BLaER1 treated with 17β-estradiol and CSF1 and Interleukin-3, amounts not matched to agents 10 nM and 100 nM (cell line): ENCODE measurements at regions not wholly inside any gene's neighbourhood (a gene's known extent, or its start where the extent isn't known, plus 50 kb on each side); places are given as distances from the start of the nearest gene placed in this dataset.

Experiments used
- H3K27ac ChIP-seq, 11 experiments: shearing (Covaris generic); formaldehyde crosslinking; 2 replicates each; pipeline ENCODE4 v1.8.1; 2022
- H3K27me3 ChIP-seq, 11 experiments: shearing (Covaris generic); formaldehyde crosslinking; 2 replicates each; pipeline ENCODE4 v1.8.1; 2022
- H3K36me3 ChIP-seq, 11 experiments: shearing (Covaris generic); formaldehyde crosslinking; 2 replicates each; pipeline ENCODE4 v1.8.1; 2022
- H3K4me1 ChIP-seq, 10 experiments: shearing (Covaris generic); formaldehyde crosslinking; 2 replicates each; pipeline ENCODE4 v1.8.1; 2022
- H3K4me2 ChIP-seq, 11 experiments: shearing (Covaris generic); formaldehyde crosslinking; 2 replicates each; pipeline ENCODE4 v1.8.1; 2022
- H3K4me3 ChIP-seq, 10 experiments: shearing (Covaris generic); formaldehyde crosslinking; 2 replicates each; pipeline ENCODE4 v1.8.1; 2022
- H3K9ac ChIP-seq, 11 experiments: shearing (Covaris generic); formaldehyde crosslinking; 2 replicates each; pipeline ENCODE4 v1.8.1; 2022
- H3K9me3 ChIP-seq, 11 experiments: shearing (Covaris generic); formaldehyde crosslinking; replicated peaks in 1 of 11; 2 replicates each; pipeline ENCODE4 v1.8.1; 2022
- H4K20me1 ChIP-seq, 11 experiments: shearing (Covaris generic); formaldehyde crosslinking; 2 replicates each; pipeline ENCODE4 v1.8.1; 2022
- Cebpa-rat ChIP-seq, 11 experiments: shearing (Covaris generic); IDR thresholded peaks; 2 replicates each; pipeline ENCODE4 v1.8.1; 2022

DNA sequence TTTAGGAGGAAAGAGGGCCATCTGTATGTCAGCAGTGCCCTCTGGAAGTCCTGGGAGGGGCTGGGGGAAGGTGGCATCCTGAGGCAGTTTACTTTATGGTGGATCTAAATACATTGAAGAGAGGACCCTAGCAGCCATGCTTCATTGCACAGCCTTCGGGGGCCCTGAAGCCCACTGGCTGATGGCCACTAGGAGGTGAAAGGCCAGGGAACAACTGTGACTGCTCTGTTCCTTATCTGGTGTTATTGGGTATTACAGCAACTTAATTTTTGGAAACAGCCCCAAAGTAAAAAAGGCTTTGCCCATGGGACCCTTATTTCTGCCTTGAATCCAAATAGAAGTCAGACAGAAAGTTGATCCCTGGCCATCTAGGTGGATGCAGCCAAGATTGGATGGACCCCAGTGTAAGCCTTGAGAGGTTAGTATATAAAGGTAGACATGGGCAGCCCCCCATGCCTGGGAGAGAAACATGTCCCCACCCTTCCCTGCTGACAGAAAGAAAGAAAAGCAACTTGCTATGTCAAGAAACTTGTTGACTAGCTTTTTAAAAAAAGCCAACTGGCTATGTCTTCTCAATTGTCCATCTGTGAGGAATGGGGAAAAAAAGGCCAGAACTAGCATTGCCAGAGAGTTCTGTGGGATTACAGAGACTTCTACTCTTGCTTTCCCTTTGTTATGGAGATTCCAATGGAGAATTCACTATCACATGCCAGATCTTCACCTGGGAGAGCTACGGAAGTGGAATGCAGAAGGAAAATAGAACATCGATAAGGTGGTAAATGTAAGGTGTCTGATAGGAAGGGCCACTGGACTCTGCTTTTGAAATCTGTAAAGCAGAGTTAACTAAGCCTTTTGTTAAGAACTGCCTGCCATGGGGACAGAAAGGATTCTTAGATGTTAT is 58.6 kb upstream of the OSR1 start:
- Histone ChIP-seq H4K20me1 (no peaks in the 10 kb centered on the region), H3K36me3 (no peaks in the 10 kb centered on the region), H3K4me2 (no peak overlapping the region), H3K9me3 (peaks cover 0 to 8% (median 0%) of the 10 kb centered on the region in 11 experiments; a peak in 3 of 22 replicates), H3K9ac (no peak overlapping the region), H3K27ac (no peak overlapping the region), H3K27me3 (no peaks in the 10 kb centered on the region), H3K4me1 (no peaks in the 10 kb centered on the region), H3K4me3 (no peak overlapping the region)
- no peak for TF ChIP-seq Cebpa-rat (IDR thresholded peaks at IDR 0.05)

DNA sequence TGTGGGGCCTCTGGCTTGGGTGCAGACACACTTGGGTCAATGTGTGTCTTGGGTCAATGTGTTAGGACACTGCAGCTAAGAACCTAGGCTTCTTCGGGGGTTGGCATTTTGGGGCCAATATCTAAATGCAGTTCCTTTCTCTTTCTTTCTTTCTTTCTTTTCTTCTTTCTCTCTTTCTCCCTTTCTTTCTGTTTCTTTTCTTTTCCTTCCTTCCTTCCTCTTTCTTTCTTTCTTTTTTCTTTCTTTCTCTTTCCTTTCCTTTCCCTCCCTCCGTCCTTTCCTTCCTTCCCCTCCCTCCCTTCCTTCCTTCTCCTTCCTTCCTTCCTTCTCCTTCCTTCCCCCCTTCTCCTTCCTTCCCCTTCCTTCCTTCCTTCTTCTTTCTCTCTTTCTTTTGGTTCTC is 57.7 kb upstream of the OSR1 start:
- Histone ChIP-seq H3K4me1 (no peaks in the 10 kb centered on the region), H3K9ac (no peak overlapping the region), H3K9me3 (peaks cover 0 to 11% (median 0%) of the 10 kb centered on the region in 11 experiments; a peak in 3 of 22 replicates), H3K27me3 (no peaks in the 10 kb centered on the region), H3K36me3 (no peaks in the 10 kb centered on the region), H3K4me3 (no peak overlapping the region), H3K27ac (no peak overlapping the region), H3K4me2 (no peak overlapping the region), H4K20me1 (no peaks in the 10 kb centered on the region)
- TF ChIP-seq Cebpa-rat (IDR thresholded peaks at IDR 0.05): no peak

DNA sequence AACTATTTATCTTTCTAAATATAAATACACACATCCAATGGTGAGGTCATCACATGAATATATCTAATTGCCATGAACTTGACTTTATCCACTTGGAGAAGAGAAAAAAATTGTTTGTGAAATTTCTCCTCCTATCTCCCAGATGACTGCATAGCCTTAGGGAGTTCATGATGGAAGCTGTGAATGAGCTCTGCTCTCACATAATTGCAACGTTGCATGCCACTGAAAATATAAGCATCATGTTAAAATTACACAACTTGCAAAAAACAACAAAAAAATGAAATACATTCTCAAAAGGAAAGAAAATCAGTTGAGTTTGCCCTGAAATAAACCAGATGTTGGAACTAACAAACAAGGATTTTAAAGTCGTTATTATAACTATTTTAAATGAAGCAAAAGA is 50.6 kb upstream of the OSR1 start:
- H3K27me3 ChIP-seq: no peaks in the 10 kb centered on the region
- no peak for TF ChIP-seq Cebpa-rat (IDR thresholded peaks at IDR 0.05)
- no peak overlapping the region for H3K4me2 ChIP-seq
- H3K4me1 ChIP-seq: no peaks in the 10 kb centered on the region
- peaks cover 0 to 11% (median 0%) of the 10 kb centered on the region in 11 experiments; a peak in 3 of 22 replicates for H3K9me3 ChIP-seq
- H4K20me1 ChIP-seq: no peaks in the 10 kb centered on the region
- no peak overlapping the region for H3K9ac ChIP-seq
- H3K27ac ChIP-seq: no peak overlapping the region
- H3K36me3 ChIP-seq: no peaks in the 10 kb centered on the region
- no peak overlapping the region for H3K4me3 ChIP-seq

DNA sequence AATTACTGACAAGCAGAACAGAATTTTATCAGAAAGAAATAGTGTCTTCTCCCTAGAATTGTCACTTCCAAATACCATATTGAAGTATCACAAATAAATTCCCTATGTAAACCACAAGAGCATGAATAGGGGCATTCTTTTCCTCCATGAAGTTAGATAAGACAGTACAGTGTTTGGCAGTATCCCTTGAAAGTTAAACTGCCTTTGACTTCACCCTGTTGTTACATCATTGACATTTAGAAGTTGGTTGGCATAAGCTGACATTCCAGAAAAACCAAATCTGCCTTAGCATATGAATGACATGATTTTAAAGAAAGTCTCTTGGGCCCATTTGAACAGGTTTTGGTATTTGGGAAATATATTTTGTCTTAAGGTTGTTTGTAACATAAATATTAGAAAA is 50.2 kb upstream of the OSR1 start:
- Histone ChIP-seq H3K36me3 (no peaks in the 10 kb centered on the region), H3K4me3 (no peak overlapping the region), H3K27ac (no peak overlapping the region)

More for the DNA sequence above, 50.2 kb upstream of the OSR1 start:
- no peak overlapping the region for H3K4me2 ChIP-seq
- no peaks in the 10 kb centered on the region for H3K27me3 ChIP-seq
- peaks cover 0 to 11% (median 0%) of the 10 kb centered on the region in 11 experiments; a peak in 3 of 22 replicates for H3K9me3 ChIP-seq
- TF ChIP-seq Cebpa-rat (IDR thresholded peaks at IDR 0.05): no peak
- no peaks in the 10 kb centered on the region for H4K20me1 ChIP-seq
- no peak overlapping the region for H3K9ac ChIP-seq
- H3K4me1 ChIP-seq: no peaks in the 10 kb centered on the region
